HFFc6 (cell line): ENCODE measurements at regions not wholly inside any gene's neighbourhood (a gene's known extent, or its start where the extent isn't known, plus 50 kb on each side); places are given as distances from the start of the nearest gene placed in this dataset.

Experiments
- DNase-seq: peaks from one replicate; pipeline ENCODE4 v3.0.0-alpha.2; 2018
- H3K27ac Mint-ChIP-seq: 2 replicates; pipeline ENCODE4 v1.8.0; 2020; ENCODE audit warnings: mild to moderate bottlenecking, mixed read lengths
- H3K27me3 Mint-ChIP-seq: 2 replicates; pipeline ENCODE4 v1.8.0; 2021; ENCODE audit warnings: mild to moderate bottlenecking, moderate library complexity, mixed read lengths; ENCODE audit not compliant: insufficient read depth
- H3K36me3 Mint-ChIP-seq: 2 replicates; pipeline ENCODE4 v1.8.0; 2021; ENCODE audit warnings: low read depth, mixed read lengths
- H3K4me1 Mint-ChIP-seq: 2 replicates; pipeline ENCODE4 v1.8.0; 2020; ENCODE audit warnings: low read depth, mixed read lengths
- H3K4me3 Mint-ChIP-seq: 2 replicates; pipeline ENCODE4 v1.8.0; 2020; ENCODE audit warnings: mild to moderate bottlenecking, moderate library complexity, mixed read lengths
- H3K9me3 Mint-ChIP-seq: 2 replicates; pipeline ENCODE4 v1.8.0; 2020; ENCODE audit warnings: mild to moderate bottlenecking, mixed read lengths
- TF ChIP-seq, protein P1 (sequence below): fragments of 200-600 bp; sonication (generic); IDR thresholded peaks from 2 replicates; pipeline ENCODE4 v1.5.0; 2021; ENCODE audit warnings: antibody characterized with exemption, mild to moderate bottlenecking

DNA sequence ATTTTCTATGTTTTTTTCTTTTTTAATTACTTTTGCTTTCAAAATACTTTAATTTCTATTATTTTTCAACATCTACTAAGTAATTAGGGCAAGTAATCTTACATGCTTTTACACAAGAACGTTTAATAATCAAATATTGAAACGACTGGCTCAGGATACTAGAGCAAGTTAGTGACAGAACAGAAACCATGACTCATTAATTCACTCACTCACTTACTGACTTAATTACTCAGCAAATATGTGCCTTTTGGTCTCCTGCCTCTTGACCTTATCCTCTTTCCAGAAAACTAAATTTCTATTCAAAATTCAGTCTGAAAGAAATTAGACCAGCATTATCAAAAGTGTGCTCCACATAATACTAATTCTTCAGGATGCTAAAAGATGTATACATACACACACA is 314.9 kb upstream of the TEX13C start:
- TF ChIP-seq, protein P1, sequence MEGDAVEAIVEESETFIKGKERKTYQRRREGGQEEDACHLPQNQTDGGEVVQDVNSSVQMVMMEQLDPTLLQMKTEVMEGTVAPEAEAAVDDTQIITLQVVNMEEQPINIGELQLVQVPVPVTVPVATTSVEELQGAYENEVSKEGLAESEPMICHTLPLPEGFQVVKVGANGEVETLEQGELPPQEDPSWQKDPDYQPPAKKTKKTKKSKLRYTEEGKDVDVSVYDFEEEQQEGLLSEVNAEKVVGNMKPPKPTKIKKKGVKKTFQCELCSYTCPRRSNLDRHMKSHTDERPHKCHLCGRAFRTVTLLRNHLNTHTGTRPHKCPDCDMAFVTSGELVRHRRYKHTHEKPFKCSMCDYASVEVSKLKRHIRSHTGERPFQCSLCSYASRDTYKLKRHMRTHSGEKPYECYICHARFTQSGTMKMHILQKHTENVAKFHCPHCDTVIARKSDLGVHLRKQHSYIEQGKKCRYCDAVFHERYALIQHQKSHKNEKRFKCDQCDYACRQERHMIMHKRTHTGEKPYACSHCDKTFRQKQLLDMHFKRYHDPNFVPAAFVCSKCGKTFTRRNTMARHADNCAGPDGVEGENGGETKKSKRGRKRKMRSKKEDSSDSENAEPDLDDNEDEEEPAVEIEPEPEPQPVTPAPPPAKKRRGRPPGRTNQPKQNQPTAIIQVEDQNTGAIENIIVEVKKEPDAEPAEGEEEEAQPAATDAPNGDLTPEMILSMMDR, result no peak
- H3K9me3 Mint-ChIP-seq, result peaks cover 14% of the 10 kb centered on the region
- no peak overlapping the region for H3K4me3 Mint-ChIP-seq
- DNase-seq, result no peak
- no peaks in the 10 kb centered on the region for H3K27me3 Mint-ChIP-seq
- H3K4me1 Mint-ChIP-seq, result no peaks in the 10 kb centered on the region
- no peaks in the 10 kb centered on the region for H3K36me3 Mint-ChIP-seq
- H3K27ac Mint-ChIP-seq, result no peak overlapping the region

DNA sequence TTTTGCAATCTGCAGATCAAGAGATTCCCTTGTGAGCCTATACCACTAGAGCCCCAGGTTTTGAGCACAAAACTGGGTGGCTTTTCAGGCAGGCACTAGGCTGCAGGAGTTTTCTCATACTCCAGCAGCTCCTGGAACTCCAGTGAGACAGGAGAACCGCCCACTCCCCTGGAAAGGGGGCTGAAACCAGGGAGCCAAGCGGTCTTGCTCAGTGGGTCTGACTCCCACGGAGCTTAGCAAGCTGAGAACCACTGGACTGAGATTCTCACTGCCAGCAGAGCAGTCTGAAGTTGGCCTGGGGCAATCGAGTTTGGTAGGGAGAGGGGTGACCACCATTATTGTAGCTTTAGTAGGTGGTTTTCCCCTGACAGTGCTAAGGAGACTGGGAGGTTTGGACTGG is 313.8 kb upstream of the TEX13C start:
- no peaks in the 10 kb centered on the region for H3K4me1 Mint-ChIP-seq
- H3K4me3 Mint-ChIP-seq, result no peak overlapping the region
- H3K27me3 Mint-ChIP-seq, result no peaks in the 10 kb centered on the region
- peaks cover 14% of the 10 kb centered on the region for H3K9me3 Mint-ChIP-seq
- DNase-seq, result no peak
- TF ChIP-seq, protein P1, result no peak
- no peaks in the 10 kb centered on the region for H3K36me3 Mint-ChIP-seq
- no peak overlapping the region for H3K27ac Mint-ChIP-seq

DNA sequence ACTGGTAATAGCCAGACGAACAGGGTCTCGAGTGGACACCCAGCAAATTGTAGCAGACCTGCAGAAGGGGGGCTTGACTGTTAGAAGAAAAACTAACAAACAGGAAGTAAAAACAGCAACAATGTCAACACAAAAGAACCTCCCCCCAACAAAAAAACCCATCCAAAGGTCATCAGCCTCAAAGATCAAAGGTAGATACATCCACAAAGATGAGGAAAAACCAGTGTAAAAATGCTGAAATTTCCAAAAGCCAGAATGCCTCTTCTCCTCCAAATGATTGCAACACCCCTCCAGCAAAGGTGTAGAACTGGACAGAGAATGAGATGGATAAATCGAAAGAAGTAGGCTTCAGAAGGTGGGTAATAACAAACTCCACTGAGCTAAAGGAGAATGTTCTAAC is 313.0 kb upstream of the TEX13C start:
- H3K27ac Mint-ChIP-seq, result no peak overlapping the region

DNA sequence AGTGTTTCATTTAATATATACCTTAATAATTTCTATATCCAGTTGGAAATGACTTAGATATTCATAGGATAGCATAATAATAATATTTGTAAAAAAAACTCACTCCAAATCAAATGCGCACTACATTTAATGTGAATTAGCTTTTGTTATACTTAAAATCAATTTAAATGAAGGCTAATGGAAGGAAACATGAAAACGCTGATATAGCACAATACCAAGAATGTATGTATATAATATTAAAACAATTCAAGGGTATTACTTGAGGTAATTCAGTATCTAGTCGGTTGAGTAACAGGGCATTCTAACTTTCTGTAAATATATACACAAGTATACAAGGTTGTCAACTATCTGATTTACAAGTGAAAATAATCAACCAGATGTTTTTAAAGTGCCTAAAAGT is 307.1 kb upstream of the TEX13C start:
- no peaks in the 10 kb centered on the region for H3K4me1 Mint-ChIP-seq
- H3K4me3 Mint-ChIP-seq, result no peak overlapping the region
- TF ChIP-seq, protein P1, result no peak
- no peak overlapping the region for H3K27ac Mint-ChIP-seq
- DNase-seq, result no peak
- no peaks in the 10 kb centered on the region for H3K36me3 Mint-ChIP-seq
- peaks cover 15% of the 10 kb centered on the region; the same call in 1 of the 2 replicates for H3K9me3 Mint-ChIP-seq
- H3K27me3 Mint-ChIP-seq, result no peaks in the 10 kb centered on the region

More for the DNA sequence above, 313.0 kb upstream of the TEX13C start:
- TF ChIP-seq, protein P1, result no peak
- Mint-ChIP-seq H3K9me3 (peaks cover 23% of the 10 kb centered on the region), H3K4me3 (no peak overlapping the region), H3K4me1 (no peaks in the 10 kb centered on the region), H3K27me3 (no peaks in the 10 kb centered on the region), H3K36me3 (no peaks in the 10 kb centered on the region)
- no peak for DNase-seq

DNA sequence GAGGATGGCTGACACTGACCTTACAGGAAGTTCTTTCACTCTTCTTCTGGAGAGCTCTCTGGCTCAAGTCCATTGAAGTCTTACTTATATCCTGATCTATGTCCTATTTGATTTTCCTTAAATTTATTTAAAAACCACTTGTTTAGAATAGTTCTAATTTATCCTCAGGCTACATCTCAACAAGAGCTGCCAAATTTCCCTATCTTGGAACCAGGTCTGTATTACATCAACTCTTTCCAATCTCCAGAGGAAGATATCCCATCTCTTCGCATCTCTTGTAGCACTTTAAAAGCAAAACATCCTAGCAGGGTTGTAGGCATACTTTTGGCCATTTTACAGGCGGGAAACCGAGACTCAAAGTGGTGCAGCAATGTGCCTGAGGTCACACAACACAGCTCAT is 290.5 kb upstream of the TEX13C start:
- peaks cover 6% of the 10 kb centered on the region; the same call in 1 of the 2 replicates for H3K9me3 Mint-ChIP-seq
- H3K4me1 Mint-ChIP-seq, result no peaks in the 10 kb centered on the region
- no peak for DNase-seq
- H3K27me3 Mint-ChIP-seq, result peaks cover 1% of the 10 kb centered on the region; the same call in 1 of the 2 replicates
- TF ChIP-seq, protein P1, result no peak
- no peak overlapping the region for H3K27ac Mint-ChIP-seq
- no peak overlapping the region for H3K4me3 Mint-ChIP-seq
- no peaks in the 10 kb centered on the region for H3K36me3 Mint-ChIP-seq
